Loucy (cell line): ENCODE measurements at regions not wholly inside any gene's neighbourhood (a gene's known extent, or its start where the extent isn't known, plus 50 kb on each side); places are given as distances from the start of the nearest gene placed in this dataset.
A peak's percentile ranks its signal among the peaks of the same experiment; 100 is the strongest.

Experiments
- H2AFZ ChIP-seq: fragments of 200-600 bp; sonication (generic); 2 replicates; pipeline ENCODE4 v1.6.0; 2016; ENCODE audit warnings: antibody characterized with exemption, mild to moderate bottlenecking, low read length, moderate library complexity
- H3F3A ChIP-seq: fragments of 200-600 bp; 2 replicates; pipeline ENCODE4 v1.6.0; 2016; ENCODE audit warnings: antibody characterized with exemption, low read depth, mild to moderate bottlenecking
- H3K27me3 ChIP-seq: fragments of 200-600 bp; sonication (generic); 2 replicates; pipeline ENCODE4 v1.6.1; 2014; ENCODE audit warnings: low read length, mild to moderate bottlenecking; ENCODE audit not compliant: insufficient read depth, poor library complexity, severe bottlenecking
- H3K36me3 ChIP-seq: fragments of 200-600 bp; sonication (generic); 2 replicates; pipeline ENCODE4 v1.6.1; 2016; ENCODE audit warnings: low read length; ENCODE audit not compliant: insufficient read depth
- H3K4me1 ChIP-seq: fragments of 200-600 bp; sonication (generic); 2 replicates; pipeline ENCODE4 v1.5.1; 2014; ENCODE audit warnings: low read length, mild to moderate bottlenecking; ENCODE audit not compliant: insufficient read depth, poor library complexity, severe bottlenecking
- H3K4me2 ChIP-seq: fragments of 200-600 bp; sonication (generic); 2 replicates; pipeline ENCODE4 v1.6.0; 2014; ENCODE audit warnings: antibody characterized with exemption, low read length, low read depth, mild to moderate bottlenecking; ENCODE audit not compliant: poor library complexity, severe bottlenecking
- H3K4me3 ChIP-seq: fragments of 200-600 bp; sonication (generic); 2 replicates; pipeline ENCODE4 v1.5.1; 2014; ENCODE audit warnings: low read length, mild to moderate bottlenecking, mixed read lengths; ENCODE audit not compliant: poor library complexity, severe bottlenecking
- H3K79me2 ChIP-seq: fragments of 200-600 bp; sonication (generic); 2 replicates; pipeline ENCODE4 v1.6.1; 2014; ENCODE audit warnings: low read length; ENCODE audit not compliant: insufficient read depth
- H3K9ac ChIP-seq: fragments of 200-600 bp; sonication (generic); 2 replicates; pipeline ENCODE4 v1.6.0; 2014; ENCODE audit warnings: mild to moderate bottlenecking, low read depth, low read length, moderate library complexity; ENCODE audit not compliant: poor library complexity, severe bottlenecking
- H3K9me2 ChIP-seq: fragments of 200-600 bp; sonication (generic); replicated peaks from 2 replicates; pipeline ENCODE4 v1.6.1; 2016; ENCODE audit warnings: low read depth, low read length, mixed read lengths
- H3K9me3 ChIP-seq: fragments of 200-600 bp; sonication (generic); 2 replicates; pipeline ENCODE4 v1.6.1; 2014; ENCODE audit warnings: mild to moderate bottlenecking, antibody characterized with exemption, low read length, low read depth; ENCODE audit not compliant: insufficient read depth
- H4K20me1 ChIP-seq: fragments of 200-600 bp; sonication (generic); 2 replicates; pipeline ENCODE4 v1.6.0; 2014; ENCODE audit warnings: antibody characterized with exemption, low read length, mild to moderate bottlenecking; ENCODE audit not compliant: insufficient read depth, poor library complexity, severe bottlenecking
- CTCF ChIP-seq: fragments of 200-600 bp; sonication (generic); conservative IDR thresholded peaks from 2 replicates; pipeline ENCODE4 v1.5.1; 2014; ENCODE audit warnings: mild to moderate bottlenecking, antibody characterized with exemption, low read length
- EZH2phosphoT487 ChIP-seq: fragments of 200-600 bp; IDR thresholded peaks from 2 replicates; pipeline ENCODE4 v1.6.1; 2018; ENCODE audit warnings: antibody characterized with exemption, mild to moderate bottlenecking, moderate library complexity, borderline replicate concordance

GRCh38 chr2:41736105-41736567 is 311.7 kb upstream of the PKDCC start:
- peak overlapping the region; percentile 33 for H3K9ac ChIP-seq
- peaks cover 13% of the 10 kb centered on the region for H3K4me1 ChIP-seq
- H3K4me2 ChIP-seq, result peak overlapping the region; percentile 55
- no peaks in the 10 kb centered on the region for H3K27me3 ChIP-seq
- no peaks in the 10 kb centered on the region for H3F3A ChIP-seq
- H3K9me3 ChIP-seq, result no peaks in the 10 kb centered on the region
- no peak for TF ChIP-seq EZH2phosphoT487
- no peak for TF ChIP-seq CTCF
- no peaks in the 10 kb centered on the region for H3K36me3 ChIP-seq
- H2AFZ ChIP-seq, result peak overlapping the region; percentile 70
- H3K9me2 ChIP-seq, result no peaks in the 10 kb centered on the region
- H3K79me2 ChIP-seq, result no peaks in the 10 kb centered on the region
- no peaks in the 10 kb centered on the region for H4K20me1 ChIP-seq
- peak overlapping the region; percentile 37 for H3K4me3 ChIP-seq

- TF ChIP-seq EZH2phosphoT487, result no peak
- no peak for TF ChIP-seq CTCF
- Histone ChIP-seq H3F3A (no peaks in the 10 kb centered on the region), H3K36me3 (no peaks in the 10 kb centered on the region), H3K27me3 (no peaks in the 10 kb centered on the region), H3K4me3 (peak overlapping the region; percentile 37), H3K9me3 (no peaks in the 10 kb centered on the region), H3K9me2 (no peaks in the 10 kb centered on the region), H3K79me2 (no peaks in the 10 kb centered on the region), H2AFZ (peak overlapping the region; percentile 70), H3K4me2 (peak overlapping the region; percentile 55), H3K4me1 (peaks cover 13% of the 10 kb centered on the region), H3K9ac (peak overlapping the region; percentile 33), H4K20me1 (no peaks in the 10 kb centered on the region)
Measured at GRCh38 chr2:41736586-41736985, 311.2 kb upstream of the PKDCC start.

- H3K27me3 ChIP-seq, result no peaks in the 10 kb centered on the region
- TF ChIP-seq EZH2phosphoT487 (no peak), CTCF (no peak)
- no peak overlapping the region for H3K4me3 ChIP-seq
- H3K79me2 ChIP-seq, result no peaks in the 10 kb centered on the region
- no peaks in the 10 kb centered on the region for H3F3A ChIP-seq
- H3K9ac ChIP-seq, result no peak overlapping the region
- H4K20me1 ChIP-seq, result no peaks in the 10 kb centered on the region
- no peaks in the 10 kb centered on the region for H3K9me3 ChIP-seq
- H3K9me2 ChIP-seq, result no peaks in the 10 kb centered on the region
- H3K4me2 ChIP-seq, result no peak overlapping the region
- no peak overlapping the region for H2AFZ ChIP-seq
- no peaks in the 10 kb centered on the region for H3K36me3 ChIP-seq
- H3K4me1 ChIP-seq, result peaks cover 13% of the 10 kb centered on the region
Measured at GRCh38 chr2:41737888-41738287, 309.9 kb upstream of the PKDCC start.
